ENCODE measurements at regions not wholly inside any gene's neighbourhood (a gene's known extent, or its start where the extent isn't known, plus 50 kb on each side); places are given as distances from the start of the nearest gene placed in this dataset.
"Not testable (repeated sequence)": the region's sequence is repeated elsewhere in the genome, so short reads cannot be mapped to it uniquely, and the experiment has no call there.

DNA sequence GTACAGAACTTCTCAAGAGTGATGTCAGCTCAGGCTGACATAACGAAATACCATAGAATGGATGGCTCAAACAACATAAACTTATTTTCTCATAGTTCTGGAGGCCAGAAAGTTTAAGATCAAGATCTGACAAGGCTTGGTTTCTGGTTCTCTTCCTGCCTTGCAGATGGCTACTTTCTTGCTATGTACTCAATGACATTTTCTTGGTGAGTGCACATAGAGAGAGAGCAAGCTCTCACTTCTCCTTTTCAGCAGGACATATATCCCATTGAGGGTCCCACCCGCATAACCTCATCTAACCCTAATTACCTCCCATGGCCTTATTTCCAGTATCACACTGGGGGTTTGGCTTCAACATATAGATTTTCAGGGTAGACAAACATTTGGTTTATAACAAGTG, 1072.1 kb downstream of the PLOD2 start:
- no peak for DNase-seq (ENCODE audit: low read depth)
- H3K4me3 ChIP-seq (ENCODE audit: control insufficient read depth, low read depth, low read length) = no peak overlapping the region
- TF ChIP-seq, protein P1, sequence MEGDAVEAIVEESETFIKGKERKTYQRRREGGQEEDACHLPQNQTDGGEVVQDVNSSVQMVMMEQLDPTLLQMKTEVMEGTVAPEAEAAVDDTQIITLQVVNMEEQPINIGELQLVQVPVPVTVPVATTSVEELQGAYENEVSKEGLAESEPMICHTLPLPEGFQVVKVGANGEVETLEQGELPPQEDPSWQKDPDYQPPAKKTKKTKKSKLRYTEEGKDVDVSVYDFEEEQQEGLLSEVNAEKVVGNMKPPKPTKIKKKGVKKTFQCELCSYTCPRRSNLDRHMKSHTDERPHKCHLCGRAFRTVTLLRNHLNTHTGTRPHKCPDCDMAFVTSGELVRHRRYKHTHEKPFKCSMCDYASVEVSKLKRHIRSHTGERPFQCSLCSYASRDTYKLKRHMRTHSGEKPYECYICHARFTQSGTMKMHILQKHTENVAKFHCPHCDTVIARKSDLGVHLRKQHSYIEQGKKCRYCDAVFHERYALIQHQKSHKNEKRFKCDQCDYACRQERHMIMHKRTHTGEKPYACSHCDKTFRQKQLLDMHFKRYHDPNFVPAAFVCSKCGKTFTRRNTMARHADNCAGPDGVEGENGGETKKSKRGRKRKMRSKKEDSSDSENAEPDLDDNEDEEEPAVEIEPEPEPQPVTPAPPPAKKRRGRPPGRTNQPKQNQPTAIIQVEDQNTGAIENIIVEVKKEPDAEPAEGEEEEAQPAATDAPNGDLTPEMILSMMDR (conservative IDR thresholded peaks at IDR 0.05; ENCODE audit: control insufficient read depth, insufficient read depth, low read depth, low read length) = no peak

DNA sequence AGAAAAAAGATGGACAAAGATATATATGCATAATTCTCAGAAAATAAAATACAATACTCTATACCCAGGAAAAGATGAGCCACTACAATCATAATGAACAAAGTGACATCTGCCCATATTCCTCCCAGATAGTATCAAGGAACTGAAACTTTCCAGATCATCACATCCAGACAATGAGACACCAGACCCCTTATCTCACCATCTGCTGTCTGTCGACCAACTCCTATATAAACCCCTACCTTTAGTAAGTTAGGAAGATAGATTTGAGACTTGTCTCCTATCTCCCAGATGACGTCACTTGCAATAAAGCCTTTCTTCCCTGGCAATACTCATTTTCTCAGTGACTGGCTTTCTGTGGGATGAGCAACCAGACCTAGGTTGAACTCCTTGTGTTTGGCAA, 1071.6 kb downstream of the PLOD2 start:
- no peak for DNase-seq (ENCODE audit: low read depth)
- no peak overlapping the region for H3K4me3 ChIP-seq (ENCODE audit: control insufficient read depth, low read depth, low read length)

DNA sequence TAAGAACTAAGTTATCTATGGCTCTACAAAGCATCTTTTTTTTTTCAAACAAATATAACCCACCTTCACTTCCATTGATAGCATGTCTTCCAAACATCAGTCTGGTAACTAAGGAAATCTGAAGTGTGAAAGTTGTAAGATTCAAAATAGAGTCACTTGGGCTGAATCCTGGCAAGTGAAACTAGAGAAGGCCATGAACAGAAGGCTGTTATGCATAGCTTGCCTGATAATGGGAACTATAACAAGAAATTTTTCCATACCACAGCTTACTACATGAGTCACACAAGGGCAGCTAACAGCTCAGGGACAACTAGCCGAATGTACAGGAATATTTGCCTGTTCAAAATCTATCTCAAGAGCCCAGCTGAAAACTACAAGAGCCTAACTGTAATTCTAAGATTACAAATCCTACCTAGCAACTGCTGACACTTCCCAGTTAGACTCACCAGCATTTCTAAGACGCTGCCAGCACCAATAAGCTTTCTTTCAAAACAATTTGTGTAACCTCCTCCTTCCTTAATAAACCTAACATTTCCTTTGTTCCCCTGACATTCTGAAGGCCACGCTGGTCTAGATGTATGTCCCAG, 1066.5 kb downstream of the PLOD2 start:
- TF ChIP-seq, protein P1 (conservative IDR thresholded peaks at IDR 0.05; ENCODE audit: control insufficient read depth, insufficient read depth, low read depth, low read length) = no peak
- peak; percentile 74 for DNase-seq (ENCODE audit: low read depth)
- no peak overlapping the region for H3K4me3 ChIP-seq (ENCODE audit: control insufficient read depth, low read depth, low read length)

More for the DNA sequence above, 1071.6 kb downstream of the PLOD2 start:
- TF ChIP-seq, protein P1 (conservative IDR thresholded peaks at IDR 0.05; ENCODE audit: control insufficient read depth, insufficient read depth, low read depth, low read length) = no peak

DNA sequence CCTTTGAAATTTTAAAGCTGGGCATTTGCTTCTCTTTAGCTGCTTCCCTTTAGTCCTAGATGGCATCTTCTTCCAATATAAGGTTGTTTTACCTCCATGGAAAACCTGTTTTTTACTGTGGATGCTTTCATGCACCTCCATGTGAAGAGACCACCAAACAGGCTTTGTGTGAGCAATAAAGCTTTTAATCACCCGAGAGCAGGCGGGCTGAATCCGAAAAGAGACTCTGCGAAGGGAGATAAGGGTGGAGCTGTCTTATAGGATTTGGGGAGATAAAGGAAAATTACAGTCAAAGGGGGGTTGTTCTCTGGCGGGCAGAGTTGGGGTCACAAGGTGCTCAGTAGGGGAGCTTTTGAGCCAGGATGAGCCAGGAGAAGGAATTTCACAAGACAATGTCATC, 1049.8 kb downstream of the PLOD2 start:
- not testable (repeated sequence) for H3K4me3 ChIP-seq (ENCODE audit: control insufficient read depth, low read depth, low read length); DNase-seq (ENCODE audit: low read depth)

DNA sequence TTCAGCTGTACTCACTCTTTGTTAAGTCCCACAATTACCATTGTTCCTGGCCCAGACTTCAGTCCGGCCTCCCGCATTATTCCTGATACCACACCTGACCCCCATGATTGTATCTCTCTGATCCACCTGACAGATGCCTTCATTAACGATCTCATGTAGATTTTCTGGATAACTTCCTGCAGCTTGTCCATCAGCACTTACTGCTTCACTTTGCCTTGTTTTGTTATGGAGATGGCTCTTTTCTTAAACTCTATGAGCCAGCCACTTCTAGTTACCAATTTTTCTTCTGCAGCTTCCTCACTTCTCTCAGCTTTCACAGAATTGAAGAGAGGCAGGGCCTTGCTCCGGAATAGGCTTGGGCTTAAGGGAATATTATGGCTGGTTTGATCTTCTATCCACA, 1044.2 kb downstream of the PLOD2 start:
- TF ChIP-seq, protein P1 (conservative IDR thresholded peaks at IDR 0.05; ENCODE audit: control insufficient read depth, insufficient read depth, low read depth, low read length) = no peak
- H3K4me3 ChIP-seq (ENCODE audit: control insufficient read depth, low read depth, low read length) = no peak overlapping the region
- DNase-seq (ENCODE audit: low read depth) = no peak

DNA sequence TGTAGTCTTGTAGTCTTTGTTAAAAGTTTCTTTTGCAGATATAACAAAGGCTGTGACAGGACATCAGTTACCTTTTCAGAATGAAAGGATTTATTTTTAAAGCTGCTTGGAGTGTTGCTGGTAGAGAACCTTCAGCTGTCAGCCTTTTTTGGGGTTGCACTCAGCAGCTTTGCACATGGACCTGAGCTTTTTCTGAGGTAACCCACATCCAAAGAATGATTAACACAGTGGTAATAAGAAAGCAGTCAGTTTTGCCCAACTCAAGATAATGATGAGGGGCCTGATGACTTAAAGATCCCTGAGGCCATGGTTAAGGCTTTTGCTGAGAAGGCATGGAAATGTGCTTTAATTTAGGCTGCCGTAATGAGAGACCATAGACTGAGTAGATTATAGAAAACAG, 1042.7 kb downstream of the PLOD2 start:
- TF ChIP-seq, protein P1 (conservative IDR thresholded peaks at IDR 0.05; ENCODE audit: control insufficient read depth, insufficient read depth, low read depth, low read length) = no peak
- no peak overlapping the region for H3K4me3 ChIP-seq (ENCODE audit: control insufficient read depth, low read depth, low read length)
- DNase-seq (ENCODE audit: low read depth) = no peak

DNA sequence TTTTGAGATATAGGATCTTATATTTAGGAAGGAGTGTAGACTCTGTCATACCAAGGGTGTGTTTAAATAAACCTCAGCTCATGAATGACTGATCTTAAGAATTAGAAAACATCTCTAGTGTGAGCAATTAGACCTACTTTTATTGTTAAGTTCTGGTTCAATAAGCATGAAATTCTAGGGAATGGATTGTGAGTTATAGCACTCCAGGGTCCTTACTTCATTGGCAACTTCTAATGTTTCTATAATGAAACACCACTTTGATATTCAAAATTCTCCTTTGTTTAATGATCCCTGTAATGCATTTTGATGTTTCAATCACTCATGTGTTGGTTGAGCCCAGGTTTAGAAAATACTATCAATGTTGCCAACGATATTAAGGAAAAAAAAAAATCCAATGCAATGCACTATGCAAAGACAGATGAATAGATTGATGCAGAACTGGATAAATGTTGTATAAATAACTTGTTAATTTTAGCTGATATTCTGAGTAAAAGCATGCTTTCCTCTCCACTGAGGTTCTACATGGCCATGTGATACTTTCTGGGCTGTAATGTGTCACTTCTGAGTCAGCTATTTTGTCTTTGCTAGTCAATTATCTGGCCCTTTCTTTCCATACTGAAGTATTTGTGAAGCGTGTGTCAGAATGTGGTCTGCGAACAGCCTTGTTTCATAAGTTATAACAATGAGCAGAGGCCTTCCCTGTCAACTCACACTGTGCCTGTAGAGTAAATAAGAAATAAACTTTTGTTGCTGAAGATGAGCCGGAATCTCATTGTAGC, 1035.9 kb downstream of the PLOD2 start:
- TF ChIP-seq, protein P1 (conservative IDR thresholded peaks at IDR 0.05; ENCODE audit: control insufficient read depth, insufficient read depth, low read depth, low read length) = no peak
- no peak overlapping the region for H3K4me3 ChIP-seq (ENCODE audit: control insufficient read depth, low read depth, low read length)
- DNase-seq (ENCODE audit: low read depth) = peak; percentile 40
